HEK293 (cell line): ENCODE measurements at regions not wholly inside any gene's neighbourhood (a gene's known extent, or its start where the extent isn't known, plus 50 kb on each side); places are given as distances from the start of the nearest gene placed in this dataset.
"Not testable (repeated sequence)": the region's sequence is repeated elsewhere in the genome, so short reads cannot be mapped to it uniquely, and the experiment has no call there.

Experiments used
- CTCF ChIA-PET: fragments of 350-600 bp; formaldehyde crosslinking; extraction: SDS; loops from one replicate; lab custom pipeline; 2021; ENCODE audit warnings: antibody characterized with exemption; lab: Yijun Ruan, JAX
- POLR2A ChIA-PET: fragments of 300-600 bp; formaldehyde crosslinking; extraction: SDS; loops from one replicate; lab custom pipeline; 2020; ENCODE audit warnings: antibody characterized with exemption, inconsistent platforms; lab: Yijun Ruan, JAX
- H3K27ac ChIP-seq: fragments of 200-500 bp; sonication (Bioruptor generic); 2 replicates; pipeline ENCODE4 v1.5.1; 2014; ENCODE audit warnings: low read depth, low read length, control low read depth, inconsistent platforms; ENCODE audit errors: extremely low read depth
- H3K36me3 ChIP-seq, 2 experiments: fragments of 200-500 bp in 1 of 2; sonication (Bioruptor generic) in 1 of 2; 1 replicate in 1 of 2; 2 replicates in 1 of 2; pipeline ENCODE4 v1.5.1; 2014 to 2017; ENCODE audit warnings: inconsistent platforms in 2 of 2, low read length in 2 of 2; ENCODE audit not compliant: control insufficient read depth in 2 of 2, insufficient read depth in 1 of 2
- H3K4me1 ChIP-seq: fragments of 200-500 bp; sonication (Bioruptor generic); 2 replicates; pipeline ENCODE4 v1.5.1; 2014; ENCODE audit warnings: mild to moderate bottlenecking, low read length, inconsistent platforms; ENCODE audit not compliant: control insufficient read depth, insufficient read depth
- H3K4me3 ChIP-seq: 2 replicates; pipeline ENCODE4 v1.5.1; 2011; ENCODE audit warnings: low read depth, mild to moderate bottlenecking, control low read depth, low read length, moderate library complexity
- H3K9me3 ChIP-seq: fragments of 200-500 bp; sonication (Bioruptor generic); 2 replicates; pipeline ENCODE4 v1.5.1; 2014; ENCODE audit warnings: low read depth, low read length, inconsistent platforms; ENCODE audit not compliant: control insufficient read depth, insufficient read depth
- GLI4 ChIP-seq: fragments of 450-650 bp; formaldehyde crosslinking; IDR thresholded peaks from 2 replicates; pipeline ENCODE4 v1.5.1; 2016; ENCODE audit warnings: missing biosample characterization, missing genetic modification characterization
- INSM2 ChIP-seq: fragments of 450-650 bp; formaldehyde crosslinking; IDR thresholded peaks from 2 replicates; pipeline ENCODE4 v1.5.1; 2016; ENCODE audit warnings: missing biosample characterization, missing genetic modification characterization
- ZNF121 ChIP-seq: fragments of 450-650 bp; formaldehyde crosslinking; IDR thresholded peaks from 2 replicates; pipeline ENCODE4 v1.5.1; 2016; ENCODE audit warnings: missing biosample characterization, missing genetic modification characterization
- ZNF223 ChIP-seq: fragments of 450-650 bp; formaldehyde crosslinking; IDR thresholded peaks from 2 replicates; pipeline ENCODE4 v1.5.1; 2016; ENCODE audit warnings: missing biosample characterization, missing genetic modification characterization
- ZNF621 ChIP-seq: fragments of 450-650 bp; formaldehyde crosslinking; IDR thresholded peaks from 2 replicates; pipeline ENCODE4 v1.5.1; 2017; ENCODE audit warnings: missing biosample characterization, missing genetic modification characterization
- ZNF639 ChIP-seq: fragments of 450-650 bp; formaldehyde crosslinking; IDR thresholded peaks from 2 replicates; pipeline ENCODE4 v1.5.1; 2016; ENCODE audit warnings: missing biosample characterization, missing genetic modification characterization

GRCh38 chr3:557972-558371 lies 361.4 kb downstream of the CHL1 start:
- Histone ChIP-seq H3K27ac (no peak overlapping the region), H3K9me3 (no peaks in the 10 kb centered on the region), H3K36me3 (no peaks in the 10 kb centered on the region), H3K4me1 (no peaks in the 10 kb centered on the region), H3K4me3 (no peak overlapping the region)
- POLR2A ChIA-PET = no interaction called here
- CTCF ChIA-PET = no interaction called here
- no peak for TF ChIP-seq ZNF639 (tag by site-specific recombination)
- TF ChIP-seq ZNF121 (tag by site-specific recombination) = no peak
- TF ChIP-seq ZNF223 (tag by site-specific recombination) = no peak

GRCh38 chr3:567488-568185 lies 371.1 kb downstream of the CHL1 start:
- no peaks in the 10 kb centered on the region for H3K36me3 ChIP-seq
- TF ChIP-seq ZNF621 (tag by site-specific recombination) = no peak
- no peak for TF ChIP-seq GLI4 (tag by site-specific recombination)
- TF ChIP-seq INSM2 (tag by site-specific recombination) = no peak
- ChIA-PET POLR2A (no interaction called here), CTCF (no interaction called here)
- no peak overlapping the region for H3K27ac ChIP-seq
- H3K9me3 ChIP-seq = no peaks in the 10 kb centered on the region
- H3K4me3 ChIP-seq = no peak overlapping the region
- no peaks in the 10 kb centered on the region for H3K4me1 ChIP-seq

GRCh38 chr3:579529-579928 lies 383.0 kb downstream of the CHL1 start:
- CTCF ChIA-PET = not testable (repeated sequence)

GRCh38 chr3:589066-589465 lies 392.5 kb downstream of the CHL1 start:
- H3K4me3 ChIP-seq, H3K4me1 ChIP-seq, H3K27ac ChIP-seq, H3K36me3 ChIP-seq, H3K9me3 ChIP-seq, POLR2A ChIA-PET, CTCF ChIA-PET: not testable (repeated sequence)

More at GRCh38 chr3:579529-579928, 383.0 kb downstream of the CHL1 start:
- H3K4me1 ChIP-seq, POLR2A ChIA-PET, H3K27ac ChIP-seq, H3K36me3 ChIP-seq, H3K9me3 ChIP-seq, H3K4me3 ChIP-seq: not testable (repeated sequence)

GRCh38 chr3:597304-597703 lies 400.7 kb downstream of the CHL1 start:
- H3K4me3 ChIP-seq, CTCF ChIA-PET, POLR2A ChIA-PET, H3K27ac ChIP-seq, H3K36me3 ChIP-seq, H3K9me3 ChIP-seq, H3K4me1 ChIP-seq: not testable (repeated sequence)

GRCh38 chr3:597746-598145 lies 401.2 kb downstream of the CHL1 start:
- H3K4me3 ChIP-seq, POLR2A ChIA-PET, H3K4me1 ChIP-seq, CTCF ChIA-PET, H3K27ac ChIP-seq, H3K9me3 ChIP-seq, H3K36me3 ChIP-seq: not testable (repeated sequence)

- H3K4me3 ChIP-seq, CTCF ChIA-PET, POLR2A ChIA-PET, H3K27ac ChIP-seq, H3K9me3 ChIP-seq, H3K4me1 ChIP-seq, H3K36me3 ChIP-seq: not testable (repeated sequence)
Observed at GRCh38 chr3:607480-607879, 410.9 kb downstream of the CHL1 start.
